Cardiac muscle cell (in vitro differentiated cells and primary cell): ENCODE measurements at regions not wholly inside any gene's neighbourhood (a gene's known extent, or its start where the extent isn't known, plus 50 kb on each side); places are given as distances from the start of the nearest gene placed in this dataset.

Source experiments
- DNase-seq, 2 donors: peaks; one replicate each; pipeline versions ENCODE4 v3.0.0 to v3.0.0-alpha.2; 2010 to 2017; ENCODE audit warnings: low read depth in 1 of 2, low spot score in 1 of 2
- H3K27ac ChIP-seq: fragments of 200-600 bp; sonication (generic); 2 replicates; pipeline ENCODE4 v1.5.1; 2016
- H3K27me3 ChIP-seq: fragments of 200-600 bp; sonication (generic); 2 replicates; pipeline ENCODE4 v1.6.0; 2016; ENCODE audit warnings: control low read depth
- H3K36me3 ChIP-seq: fragments of 200-600 bp; sonication (generic); 2 replicates; pipeline ENCODE4 v1.5.1; 2016; ENCODE audit warnings: control low read depth
- H3K4me1 ChIP-seq: fragments of 200-600 bp; sonication (generic); 2 replicates; pipeline ENCODE4 v1.8.1; 2017; ENCODE audit warnings: low read depth, mild to moderate bottlenecking, mixed run types
- H3K4me3 ChIP-seq: fragments of 200-600 bp; sonication (generic); 2 replicates; pipeline ENCODE4 v1.5.1; 2016; ENCODE audit warnings: mild to moderate bottlenecking
- H3K9me3 ChIP-seq: fragments of 200-600 bp; sonication (generic); 2 replicates; pipeline ENCODE4 v1.5.1; 2017; ENCODE audit warnings: low read depth, mild to moderate bottlenecking, control low read depth
- CTCF ChIP-seq: IDR thresholded peaks from 2 replicates; pipeline ENCODE4 v1.5.1; 2012; ENCODE audit warnings: low read depth, mild to moderate bottlenecking, low read length

DNA sequence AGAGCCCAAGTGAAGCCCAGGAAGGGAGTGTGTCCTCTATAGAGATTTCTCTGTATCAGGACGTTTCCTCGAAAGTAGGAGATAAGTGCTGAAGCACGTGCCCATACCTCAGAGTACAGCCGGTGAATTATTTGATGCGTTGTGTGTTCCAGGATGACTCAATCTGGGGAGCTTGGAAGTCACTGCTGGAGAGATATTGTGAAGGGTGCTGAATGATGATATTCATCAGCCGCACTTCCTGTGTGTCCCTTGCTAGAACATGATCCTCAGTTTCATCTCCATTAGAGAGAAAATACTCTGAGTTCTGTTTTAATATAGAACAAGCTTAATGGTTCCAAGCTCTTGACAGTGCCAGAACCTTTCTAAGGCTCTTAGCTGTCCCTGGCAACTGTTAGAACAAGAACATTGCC lies 402.3 kb upstream of the ADAMTSL1 start:
- peak in 1 of 2 donors; percentile 17 for DNase-seq
- no peaks in the 10 kb centered on the region for H3K36me3 ChIP-seq
- no peak for TF ChIP-seq CTCF
- H3K27me3 ChIP-seq: no peaks in the 10 kb centered on the region
- no peaks in the 10 kb centered on the region for H3K9me3 ChIP-seq
- no peak overlapping the region for H3K4me3 ChIP-seq
- no peak overlapping the region for H3K27ac ChIP-seq
- H3K4me1 ChIP-seq: no peaks in the 10 kb centered on the region

GRCh38 chr9:18073002-18073401 lies 401.0 kb upstream of the ADAMTSL1 start:
- H3K4me3 ChIP-seq: no peak overlapping the region
- no peaks in the 10 kb centered on the region for H3K36me3 ChIP-seq
- no peak for TF ChIP-seq CTCF
- H3K9me3 ChIP-seq: no peaks in the 10 kb centered on the region
- H3K27me3 ChIP-seq: no peaks in the 10 kb centered on the region
- H3K27ac ChIP-seq: no peak overlapping the region
- no peaks in the 10 kb centered on the region for H3K4me1 ChIP-seq
- no peak for DNase-seq

DNA sequence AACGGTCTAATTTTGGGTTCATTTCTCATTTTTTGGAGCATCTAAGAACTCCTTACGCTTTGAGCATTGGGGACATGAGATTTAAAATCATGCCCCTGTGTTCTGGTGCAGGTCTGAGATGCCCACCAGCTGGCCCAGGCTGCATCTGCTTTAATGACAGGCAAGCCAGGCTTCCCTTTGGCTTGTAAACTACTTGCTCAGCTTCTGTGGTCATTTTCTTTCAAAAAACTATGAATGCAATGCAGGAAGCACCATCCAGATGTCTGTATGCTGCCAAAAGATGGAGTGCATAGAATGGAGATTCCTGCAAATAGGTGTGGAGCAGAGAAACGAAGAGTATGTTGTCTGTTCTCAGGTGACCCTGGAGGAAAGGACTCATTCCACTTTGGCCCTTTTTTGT lies 399.9 kb upstream of the ADAMTSL1 start:
- no peaks in the 10 kb centered on the region for H3K4me1 ChIP-seq
- H3K27ac ChIP-seq: no peak overlapping the region
- TF ChIP-seq CTCF: no peak
- H3K36me3 ChIP-seq: no peaks in the 10 kb centered on the region
- no peak overlapping the region for H3K4me3 ChIP-seq
- H3K27me3 ChIP-seq: no peaks in the 10 kb centered on the region
- H3K9me3 ChIP-seq: no peaks in the 10 kb centered on the region
- DNase-seq: no peak

- Histone ChIP-seq H3K36me3 (no peaks in the 10 kb centered on the region), H3K27me3 (no peaks in the 10 kb centered on the region), H3K4me3 (no peak overlapping the region), H3K27ac (no peak overlapping the region), H3K4me1 (no peaks in the 10 kb centered on the region), H3K9me3 (no peaks in the 10 kb centered on the region)
- no peak for DNase-seq
- TF ChIP-seq CTCF: no peak
Observed at GRCh38 chr9:18075253-18075952, 398.6 kb upstream of the ADAMTSL1 start.

- no peaks in the 10 kb centered on the region for H3K4me1 ChIP-seq
- no peak for TF ChIP-seq CTCF
- no peaks in the 10 kb centered on the region for H3K9me3 ChIP-seq
- H3K27me3 ChIP-seq: no peaks in the 10 kb centered on the region
- no peak overlapping the region for H3K27ac ChIP-seq
- H3K36me3 ChIP-seq: no peaks in the 10 kb centered on the region
- no peak overlapping the region for H3K4me3 ChIP-seq
- DNase-seq: no peak
Observed at GRCh38 chr9:18077941-18078678, 395.8 kb upstream of the ADAMTSL1 start.
